K562 (cell line): ENCODE measurements at regions not wholly inside any gene's neighbourhood (a gene's known extent, or its start where the extent isn't known, plus 50 kb on each side); places are given as distances from the start of the nearest gene placed in this dataset.

ENCODE experiments used
- CTCF ChIP-seq, 3 experiments: IDR thresholded peaks in 2 of 3; conservative IDR thresholded peaks in 1 of 3; 2 replicates each; pipeline ENCODE4 v1.5.1; 2011 to 2012; ENCODE audit warnings: low read length in 3 of 3, mild to moderate bottlenecking in 3 of 3, control low read depth in 2 of 3, improper control_type of control experiment in 1 of 3, inconsistent platforms in 1 of 3, low read depth in 1 of 3, mixed read lengths in 1 of 3, moderate library complexity in 1 of 3; ENCODE audit not compliant: insufficient read depth in 2 of 3
- EP300 ChIP-seq: IDR thresholded peaks from 2 replicates; pipeline ENCODE4 v1.6.1; 2012; ENCODE audit warnings: low read length, improper control_type of control experiment
- FOXK1 ChIP-seq: sonication (generic); formaldehyde crosslinking; IDR thresholded peaks from 2 replicates; pipeline ENCODE4 v1.8.0; 2022; ENCODE audit warnings: missing genetic modification reagents, mild to moderate bottlenecking, borderline replicate concordance
- HMG20A ChIP-seq: fragments of 450-650 bp; formaldehyde crosslinking; conservative IDR thresholded peaks from 2 replicates; pipeline ENCODE4 v1.4.0; 2020; ENCODE audit warnings: mild to moderate bottlenecking, mixed read lengths
- MAFF ChIP-seq: IDR thresholded peaks from 2 replicates; pipeline ENCODE4 v1.6.1; 2012; ENCODE audit warnings: low read length, improper control_type of control experiment
- PML ChIP-seq: IDR thresholded peaks from 2 replicates; pipeline ENCODE4 v1.6.1; 2012; ENCODE audit warnings: low read length, inconsistent platforms
- POLR2A ChIP-seq: fragments of 450-650 bp; conservative IDR thresholded peaks from 2 replicates; pipeline ENCODE4 v1.6.1; 2016
- TBL1XR1 ChIP-seq, 2 experiments: IDR thresholded peaks; 2 replicates each; pipeline ENCODE4 v1.6.1; 2012; ENCODE audit warnings: improper control_type of control experiment in 2 of 2, low read length in 2 of 2, mild to moderate bottlenecking in 1 of 2
- YY1 ChIP-seq, 3 experiments: IDR thresholded peaks; 2 replicates each; pipeline ENCODE4 v1.6.1; 2011; ENCODE audit warnings: low read length in 2 of 3, mild to moderate bottlenecking in 2 of 3, moderate library complexity in 2 of 3, borderline replicate concordance in 1 of 3, control low read depth in 1 of 3, low read depth in 1 of 3; ENCODE audit not compliant: insufficient read depth in 3 of 3, insufficient replicate concordance in 2 of 3, control insufficient read depth in 1 of 3, insufficient read length in 1 of 3; ENCODE audit errors: extremely low read depth in 1 of 3

DNA sequence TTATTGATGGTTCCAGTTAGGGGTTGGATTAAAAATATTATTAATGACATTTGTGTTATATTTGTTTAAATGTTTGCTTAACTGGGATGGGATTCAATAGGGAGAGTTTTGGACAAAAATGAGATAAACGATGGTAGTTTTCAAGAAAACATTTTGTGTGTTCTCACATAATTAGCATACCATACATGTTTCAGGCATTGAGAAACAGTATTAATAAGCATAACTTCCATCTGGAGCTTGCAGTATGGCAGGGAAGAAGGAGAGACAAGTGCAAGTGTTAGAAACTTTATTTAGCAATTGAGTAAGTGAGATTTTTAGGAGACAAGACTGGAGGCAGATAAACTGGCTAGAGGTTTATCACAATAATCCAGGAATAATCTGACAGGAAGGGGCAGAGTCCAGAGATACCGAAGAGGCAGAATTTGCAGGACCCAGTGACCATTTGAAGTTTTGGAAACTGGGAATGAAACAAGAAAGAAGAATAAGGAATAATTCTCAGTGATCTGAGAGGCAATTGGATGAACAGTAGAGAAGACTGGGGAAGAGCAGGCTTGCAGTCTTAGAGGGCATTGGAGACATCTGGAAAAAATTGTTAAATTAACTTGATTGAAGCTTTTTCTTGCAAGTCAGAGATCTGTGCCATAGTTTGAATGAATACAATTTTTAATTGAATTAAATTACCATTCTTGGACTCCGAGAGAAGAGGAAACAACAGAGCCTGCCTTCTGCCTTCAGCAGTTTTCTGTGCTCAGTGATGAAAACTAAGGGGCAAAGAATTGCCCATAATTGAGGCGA, 73.0 kb upstream of the PTCHD4 start:
- TF ChIP-seq PML (no peak), EP300 (no peak), YY1 (IDR thresholded peaks at IDR 0.05; ENCODE audit: borderline replicate concordance in 1 of 3, control insufficient read depth in 1 of 3, extremely low read depth in 1 of 3, insufficient read depth in 3 of 3, insufficient read length in 1 of 3, insufficient replicate concordance in 2 of 3, low read depth in 1 of 3, low read length in 2 of 3) (no peak), POLR2A (no peak), CTCF (IDR thresholded peaks at IDR 0.05 in 2 of 3, conservative IDR thresholded peaks at IDR 0.05 in 1 of 3; ENCODE audit: insufficient read depth in 2 of 3, low read depth in 1 of 3, low read length in 3 of 3) (no peak), HMG20A (CRISPR knock-in tag) (no peak), MAFF (no peak), FOXK1 (CRISPR knock-in tag) (no peak), TBL1XR1 (IDR thresholded peaks at IDR 0.05; ENCODE audit: low read length in 2 of 2) (no peak)
